ENCODE measurements at regions not wholly inside any gene's neighbourhood (a gene's known extent, or its start where the extent isn't known, plus 50 kb on each side); places are given as distances from the start of the nearest gene placed in this dataset.
"Not testable (repeated sequence)": the region's sequence is repeated elsewhere in the genome, so short reads cannot be mapped to it uniquely, and the experiment has no call there.

DNA sequence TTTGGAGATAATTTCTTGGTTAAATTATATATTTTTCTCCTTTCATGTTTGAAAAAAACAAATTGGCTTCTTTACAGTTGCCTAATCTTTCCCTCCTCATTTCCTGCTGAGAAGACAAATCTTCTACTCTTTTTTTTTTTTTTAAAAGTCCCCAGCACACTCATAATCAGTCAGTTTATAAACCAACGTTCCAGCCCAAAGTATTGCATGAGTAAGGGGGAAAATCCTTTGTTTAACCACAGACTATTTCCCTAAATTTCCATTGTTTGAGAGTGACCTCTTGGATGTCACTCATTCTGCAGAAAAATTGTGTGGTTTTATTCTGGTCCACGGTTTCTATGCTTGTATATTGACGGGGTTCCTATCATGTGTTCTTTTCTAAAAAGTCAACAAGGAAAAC lies 55.1 kb upstream of the TLR4 start:
- intact Hi-C loops (cut with DNase I) = no loop called here

DNA sequence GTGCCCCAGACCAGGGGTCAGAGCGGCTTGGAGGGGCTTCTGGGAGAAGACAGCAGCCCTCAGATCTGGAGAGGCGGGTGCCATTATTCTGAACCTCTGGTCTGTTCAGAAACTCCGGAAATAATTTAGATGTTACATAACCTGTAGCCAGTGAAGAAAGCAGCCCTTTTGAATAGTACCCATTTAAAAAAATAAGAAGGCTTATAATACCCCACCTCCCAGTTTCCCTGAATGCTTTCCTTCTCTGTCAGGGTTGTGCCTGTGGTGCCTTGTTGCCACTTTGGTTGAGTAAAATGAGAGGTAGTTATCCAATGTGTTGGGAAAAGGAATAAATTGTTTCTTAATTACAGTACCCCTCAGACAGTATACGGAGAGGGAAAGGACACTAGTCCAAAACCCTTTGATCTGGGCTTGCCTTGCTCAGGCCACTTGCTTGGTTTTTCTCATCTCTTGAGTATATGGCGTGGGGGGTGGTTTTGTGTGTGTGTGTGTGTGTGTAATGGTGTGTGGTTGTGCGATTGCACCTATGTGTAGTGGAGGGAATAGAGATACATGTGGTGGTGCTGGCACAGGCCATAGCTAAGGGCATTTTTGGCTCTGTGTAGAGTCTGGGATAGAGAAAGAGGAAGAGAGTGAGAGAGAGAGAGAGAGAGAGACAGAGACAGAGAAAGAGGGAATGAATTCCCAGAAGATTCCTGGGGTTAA lies 59.1 kb upstream of the TLR4 start:
- intact Hi-C loops (cut with DNase I) = no loop called here
- no peak for DNase-seq (ENCODE audit: low spot score)

More for the DNA sequence above, 55.1 kb upstream of the TLR4 start:
- no peak for DNase-seq (ENCODE audit: low spot score)

DNA sequence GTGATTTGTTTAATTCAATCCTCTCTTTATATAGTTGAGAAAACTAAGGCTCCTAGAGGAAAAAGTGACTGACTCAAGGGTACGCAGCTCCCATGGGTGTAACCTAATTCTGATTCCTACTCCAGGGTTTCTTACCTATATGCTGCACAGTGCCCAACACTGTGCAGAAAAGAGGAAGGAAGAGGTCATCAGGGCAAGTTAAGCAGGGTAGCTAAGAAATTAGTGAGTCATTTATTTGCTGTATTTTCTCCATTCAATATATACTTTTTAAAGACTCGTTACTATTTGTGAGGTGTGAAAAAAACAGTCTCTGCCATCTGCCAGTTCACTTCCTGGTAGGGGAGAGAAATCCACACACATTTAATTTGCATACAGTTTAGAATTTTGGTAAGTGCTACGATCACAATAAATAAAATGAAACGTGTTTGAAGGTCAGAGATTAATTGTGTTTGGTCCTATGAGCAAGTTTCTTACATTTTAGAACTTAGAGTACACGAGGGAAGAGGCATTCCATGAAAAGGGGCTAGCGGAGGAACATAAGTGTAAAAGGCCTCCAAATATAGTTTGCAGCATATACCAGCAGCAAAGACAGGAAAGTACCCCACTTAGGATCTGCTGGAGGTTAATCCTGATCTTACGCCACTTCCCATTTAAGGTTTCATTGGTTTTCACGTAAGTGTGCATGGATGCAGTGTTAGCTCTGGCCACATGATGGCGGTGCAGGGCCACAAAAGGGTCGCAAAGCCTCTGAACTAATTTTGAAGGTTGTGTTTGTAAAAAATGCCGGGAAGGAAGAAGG lies 59.9 kb upstream of the TLR4 start:
- DNase-seq (ENCODE audit: low spot score) = peak; percentile 81
- intact Hi-C loops (cut with DNase I) = no loop called here

DNA sequence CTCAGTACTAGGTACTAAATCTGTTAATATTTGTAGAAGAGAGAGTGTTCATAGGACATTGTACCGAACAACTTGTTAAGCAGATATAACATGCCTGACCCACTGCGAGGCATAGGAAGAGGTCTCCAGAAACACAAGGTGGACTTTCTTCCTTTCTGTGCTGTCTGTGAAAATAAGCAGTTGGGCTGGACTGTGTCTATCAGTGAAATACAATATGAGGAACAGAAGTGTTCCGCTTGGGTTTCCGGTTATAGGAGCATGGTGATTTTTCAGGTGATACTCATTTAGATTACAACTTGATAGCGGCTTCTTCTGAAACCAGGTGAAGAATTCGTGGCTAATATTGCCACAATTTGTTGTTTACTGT lies 60.9 kb upstream of the TLR4 start:
- intact Hi-C loops (cut with DNase I) = no loop called here
- DNase-seq (ENCODE audit: low spot score) = no peak

DNA sequence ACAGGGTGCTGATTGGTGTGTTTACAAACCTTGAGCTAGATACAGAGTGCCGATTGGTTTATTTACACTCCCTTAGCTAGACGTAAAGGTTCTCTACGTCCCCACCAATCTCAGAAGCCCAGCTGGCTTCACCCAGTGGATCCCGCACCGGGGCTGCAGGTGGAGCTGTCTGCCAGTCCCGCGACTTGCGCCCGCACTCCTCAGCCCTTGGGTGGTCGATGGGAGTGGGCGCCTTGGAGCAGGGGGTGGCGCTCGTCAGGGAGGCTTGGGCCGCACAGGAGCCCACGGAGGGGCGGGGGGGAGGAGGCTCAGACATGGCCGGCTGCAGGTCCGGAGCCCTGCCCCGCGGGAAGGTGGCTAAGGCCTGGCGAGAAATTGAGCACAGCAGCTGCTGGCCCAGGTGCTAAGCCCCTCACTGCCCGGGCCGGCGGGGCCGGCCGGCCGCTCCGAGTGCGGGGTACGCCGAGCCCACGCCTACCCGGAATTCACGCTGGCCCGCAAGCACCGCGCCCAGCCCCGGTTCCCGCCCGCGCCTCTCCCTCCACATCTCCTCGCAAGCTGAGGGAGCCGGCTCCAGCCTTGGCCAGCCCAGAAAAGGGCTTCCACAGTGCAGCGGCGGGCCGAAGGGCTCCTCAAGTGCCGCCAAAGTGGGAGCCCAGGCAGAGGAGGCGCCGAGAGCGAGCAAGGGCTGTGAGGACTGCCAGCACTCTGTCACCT lies 61.5 kb upstream of the TLR4 start:
- DNase-seq (ENCODE audit: low spot score); intact Hi-C loops (cut with DNase I): not testable (repeated sequence)

DNA sequence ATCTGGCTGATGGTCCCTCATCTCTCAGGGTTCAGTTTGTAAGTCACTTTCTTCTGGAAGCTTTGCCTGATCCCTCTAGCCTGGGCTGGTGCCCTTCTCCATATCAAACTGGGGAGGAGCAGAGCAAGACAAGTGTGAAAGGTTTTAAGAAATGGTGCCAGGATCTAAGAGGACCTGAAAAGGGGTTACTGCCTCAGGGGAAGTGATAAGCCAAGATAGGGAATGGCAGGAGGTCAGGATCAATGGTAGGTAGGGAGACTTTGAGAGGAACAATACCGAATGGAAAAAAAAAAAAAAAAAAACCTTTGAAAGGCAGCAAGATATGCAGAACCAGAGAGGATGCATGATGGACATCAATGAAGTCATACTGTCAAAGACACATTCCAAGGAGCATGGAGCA lies 67.5 kb upstream of the TLR4 start:
- intact Hi-C loops (cut with DNase I) = no loop called here
- DNase-seq (ENCODE audit: low spot score) = no peak

DNA sequence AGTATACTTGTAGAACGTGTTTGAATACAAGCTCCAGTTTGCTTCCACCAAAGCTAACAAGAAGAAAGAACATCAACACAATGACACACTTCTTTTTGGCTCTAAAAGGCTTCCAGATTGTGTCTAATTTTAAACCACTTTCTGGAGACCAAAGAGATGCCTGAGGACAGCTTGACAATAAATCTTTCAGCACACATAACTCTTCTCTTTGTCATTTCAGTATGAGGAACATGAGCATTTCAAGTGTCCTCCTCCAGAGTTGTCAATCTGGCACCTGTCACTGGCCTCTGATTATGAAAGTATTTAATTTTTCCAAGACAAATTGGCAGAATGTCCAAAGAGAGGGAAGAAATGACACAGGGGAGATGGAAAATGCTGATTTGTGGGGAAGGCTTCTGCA lies 79.0 kb upstream of the TLR4 start:
- DNase-seq (ENCODE audit: low spot score) = no peak
- intact Hi-C loops (cut with DNase I) = no loop called here

DNA sequence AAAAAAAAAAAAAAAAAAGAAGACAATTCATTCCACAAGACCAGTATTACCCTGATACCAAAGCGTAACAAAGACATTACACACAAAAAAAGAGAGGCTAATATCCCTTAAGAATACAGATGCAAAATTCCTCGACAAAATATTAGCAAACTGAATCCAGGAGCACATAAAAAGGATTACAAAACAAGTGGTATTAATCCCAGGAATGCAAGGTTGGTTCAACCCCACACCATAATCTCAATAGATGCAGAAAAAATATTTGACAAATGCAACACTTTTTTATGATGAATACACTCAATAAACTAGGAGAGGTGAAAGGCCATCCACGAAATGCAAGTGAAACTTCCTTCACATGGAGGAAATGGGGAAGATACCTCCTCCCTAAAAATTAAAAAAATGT lies 80.1 kb upstream of the TLR4 start:
- intact Hi-C loops (cut with DNase I) = no loop called here
- DNase-seq (ENCODE audit: low spot score) = no peak

DNA sequence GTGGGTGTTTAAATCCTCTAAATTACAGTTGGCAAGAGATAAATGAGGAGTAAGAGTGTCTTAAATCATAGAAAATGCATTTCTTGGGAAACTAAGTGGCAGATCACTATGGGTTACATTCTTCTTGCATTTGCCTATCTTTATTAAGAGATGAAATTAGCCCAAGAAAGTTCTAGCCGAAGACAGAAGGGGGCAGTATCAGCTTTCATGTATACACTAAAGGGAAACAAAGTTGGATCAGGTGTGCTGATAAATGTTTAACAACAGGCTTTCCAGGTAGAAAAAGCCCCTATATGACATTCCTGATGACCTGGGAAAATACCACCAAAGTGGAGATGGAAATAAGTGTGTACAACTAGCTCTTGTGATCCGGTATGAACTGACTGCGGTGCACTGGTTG lies 81.9 kb upstream of the TLR4 start:
- intact Hi-C loops (cut with DNase I) = no loop called here
- DNase-seq (ENCODE audit: low spot score) = no peak

DNA sequence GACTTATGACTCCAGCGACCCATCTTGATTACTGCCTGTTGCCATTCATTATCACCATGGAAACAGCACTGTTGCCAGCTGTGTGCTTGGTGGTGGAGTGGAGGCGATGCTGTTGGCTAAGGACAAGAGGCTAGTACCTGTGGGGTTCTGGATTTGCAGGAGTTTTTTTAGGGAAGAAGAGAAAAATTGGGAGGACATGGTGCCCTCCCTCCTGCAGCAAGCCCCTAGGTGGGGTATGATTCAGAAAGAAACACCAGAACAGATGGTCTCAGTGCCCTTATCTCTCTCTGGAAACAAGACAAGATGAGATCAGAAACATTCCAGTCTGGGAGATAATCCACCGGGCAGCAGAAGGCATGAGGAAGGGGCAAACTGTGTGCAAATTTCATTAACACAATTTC lies 87.8 kb upstream of the TLR4 start:
- intact Hi-C loops (cut with DNase I) = no loop called here
- DNase-seq (ENCODE audit: low spot score) = no peak

DNA sequence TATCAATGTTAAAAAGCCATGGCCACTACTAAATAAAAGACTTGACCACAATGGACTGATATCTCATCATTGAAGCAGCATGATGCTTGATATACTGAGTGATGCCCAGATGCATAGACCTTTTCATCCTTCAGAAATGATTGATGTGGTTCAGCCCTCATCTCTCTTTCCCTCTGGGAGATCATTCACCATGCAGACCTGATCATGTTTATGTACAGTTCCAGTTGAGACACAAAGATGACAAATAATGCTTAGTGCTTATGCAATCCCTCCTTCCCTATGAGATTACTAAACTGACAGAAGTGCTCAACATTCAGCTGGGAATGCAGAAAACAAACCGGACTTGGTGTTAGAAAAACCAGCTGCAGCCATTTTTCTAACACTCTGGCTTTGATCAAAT lies 91.9 kb upstream of the TLR4 start:
- no peak for DNase-seq (ENCODE audit: low spot score)
- intact Hi-C loops (cut with DNase I) = no loop called here

DNA sequence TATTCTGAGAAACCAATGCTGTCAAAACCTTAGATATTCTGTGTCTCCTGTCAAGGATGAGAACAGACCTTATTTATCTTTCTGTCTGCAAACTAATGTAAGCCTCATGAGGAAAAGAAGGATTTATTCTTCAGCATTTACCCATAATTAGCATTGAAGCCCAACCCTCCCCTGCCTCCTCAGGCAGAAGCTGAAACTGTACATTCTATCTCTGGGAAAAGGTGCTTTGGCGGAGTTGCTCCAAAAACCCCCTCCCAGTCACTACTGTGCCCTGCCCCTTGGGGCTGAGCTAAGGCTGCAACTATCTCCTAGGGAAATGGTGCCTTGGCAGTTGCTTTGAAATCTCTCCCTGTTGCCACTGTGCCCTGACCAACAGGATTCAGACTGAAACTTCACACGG lies 106.2 kb upstream of the TLR4 start:
- intact Hi-C loops (cut with DNase I) = no loop called here

DNA sequence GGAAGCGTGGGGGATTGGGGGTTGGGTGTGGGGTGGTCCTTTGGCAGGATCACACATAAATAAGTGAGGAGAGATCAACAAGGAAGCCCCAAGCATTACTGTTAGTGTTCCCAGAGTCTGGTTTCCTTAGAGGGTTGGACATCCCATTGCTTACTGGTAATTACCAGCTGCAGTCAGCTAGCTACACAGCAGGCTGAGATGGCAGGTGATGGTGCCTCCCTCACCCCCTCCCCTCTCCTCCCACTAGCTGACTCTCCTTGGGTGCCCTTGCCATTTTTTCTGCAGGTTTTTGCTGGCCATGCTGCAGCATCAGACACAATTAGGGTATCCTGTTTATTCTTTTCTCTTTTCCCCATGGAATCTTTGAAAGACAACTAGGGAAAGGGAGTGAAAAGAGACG lies 107.5 kb upstream of the TLR4 start:
- intact Hi-C loops (cut with DNase I) = no loop called here
- DNase-seq (ENCODE audit: low spot score) = no peak

More for the DNA sequence above, 106.2 kb upstream of the TLR4 start:
- no peak for DNase-seq (ENCODE audit: low spot score)

DNA sequence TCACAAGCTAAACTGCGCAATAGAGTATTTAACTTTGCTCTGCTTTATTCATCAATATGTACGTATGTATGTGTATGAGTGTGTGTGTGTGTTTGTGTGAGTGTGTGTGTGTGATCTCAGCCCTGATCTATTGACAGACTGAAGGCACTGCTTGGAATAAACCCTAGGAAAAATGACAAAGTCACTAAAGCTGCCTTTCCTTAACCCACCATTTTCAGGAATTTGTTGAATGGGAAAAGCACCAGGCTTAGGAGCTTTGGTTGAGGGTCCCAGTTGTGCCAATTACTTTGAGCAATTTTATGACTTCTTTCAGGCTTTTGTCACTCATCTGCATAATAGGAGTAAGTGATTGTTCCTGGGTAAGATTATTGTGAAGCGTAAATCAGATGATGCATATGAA lies 108.6 kb upstream of the TLR4 start:
- intact Hi-C loops (cut with DNase I) = no loop called here
- no peak for DNase-seq (ENCODE audit: low spot score)

DNA sequence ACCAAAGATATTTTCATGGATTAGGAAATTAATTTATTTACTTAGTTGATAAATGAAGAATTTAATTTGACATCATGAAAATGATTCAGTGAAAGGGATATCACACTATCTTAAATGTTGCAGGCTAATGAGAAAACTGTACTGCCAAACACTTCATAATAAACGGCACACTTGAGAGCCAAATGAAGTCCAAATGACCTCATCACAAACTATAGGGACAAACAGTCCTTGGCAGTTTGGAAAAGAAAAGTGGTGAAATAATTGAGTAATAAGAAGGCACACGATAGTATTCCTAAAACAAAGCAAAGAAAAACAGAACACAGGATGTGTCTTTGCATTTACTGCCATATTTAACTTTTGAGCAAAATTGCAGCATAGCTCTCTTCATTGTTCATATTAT lies 116.9 kb upstream of the TLR4 start:
- no peak for DNase-seq (ENCODE audit: low spot score)
- intact Hi-C loops (cut with DNase I) = no loop called here

DNA sequence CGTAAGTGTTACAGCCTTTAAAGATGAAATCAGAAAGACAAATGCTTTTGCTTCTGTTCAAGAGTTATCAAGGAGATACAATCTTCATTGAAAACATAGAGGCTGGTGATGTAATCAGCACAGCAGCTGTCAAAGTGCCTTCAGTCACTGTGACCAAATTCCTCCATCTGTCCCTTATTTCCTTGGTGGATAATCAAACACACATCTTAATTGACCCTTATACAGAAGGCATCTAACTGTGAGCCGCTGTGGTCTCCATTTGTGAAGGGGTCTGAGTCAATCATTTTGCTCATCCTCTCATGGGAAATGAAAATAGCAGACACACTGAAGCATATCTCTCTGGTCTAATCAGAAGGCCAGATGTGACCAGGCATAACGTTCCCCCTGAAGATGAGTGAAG lies 130.1 kb upstream of the TLR4 start:
- DNase-seq (ENCODE audit: low spot score) = no peak
- intact Hi-C loops (cut with DNase I) = no loop called here

DNA sequence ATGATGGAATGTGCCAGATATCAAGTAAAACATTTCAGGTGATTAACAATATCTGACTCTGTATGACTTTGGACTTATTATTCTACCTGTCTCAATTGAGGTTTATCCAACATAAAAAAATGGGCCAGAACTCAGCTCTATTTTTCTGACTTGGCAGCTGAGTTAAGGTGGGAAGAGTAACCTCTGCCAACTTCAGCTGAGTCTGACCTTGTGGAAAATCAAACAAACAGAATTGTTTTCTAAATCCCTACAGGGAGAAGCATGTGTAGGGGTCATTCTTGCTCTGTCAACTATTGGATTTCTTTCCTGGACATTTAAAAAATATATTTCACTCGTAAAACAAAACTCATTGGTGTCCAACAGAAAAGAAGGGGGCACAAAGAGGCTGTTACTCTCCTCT lies 139.4 kb upstream of the TLR4 start:
- intact Hi-C loops (cut with DNase I) = no loop called here
- no peak for DNase-seq (ENCODE audit: low spot score)

DNA sequence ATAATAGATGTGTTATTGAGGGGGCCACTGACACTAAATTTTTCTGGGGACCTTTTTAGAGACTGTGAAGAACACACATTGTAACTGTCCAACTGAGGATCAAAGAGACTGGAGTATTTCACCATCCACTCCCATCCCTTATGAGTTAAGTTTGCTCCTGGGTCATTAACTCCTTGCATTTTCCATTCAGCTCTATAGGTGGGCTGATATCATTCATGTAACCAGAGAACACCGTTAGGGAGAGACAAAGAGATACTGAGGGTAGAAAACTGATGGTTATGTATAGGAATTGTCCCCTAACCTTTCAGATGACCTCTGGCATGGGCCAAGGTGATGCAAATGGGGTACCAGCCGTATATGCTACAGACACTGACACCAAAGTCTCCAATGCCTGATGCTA lies 142.4 kb upstream of the TLR4 start:
- intact Hi-C loops (cut with DNase I) = no loop called here

DNA sequence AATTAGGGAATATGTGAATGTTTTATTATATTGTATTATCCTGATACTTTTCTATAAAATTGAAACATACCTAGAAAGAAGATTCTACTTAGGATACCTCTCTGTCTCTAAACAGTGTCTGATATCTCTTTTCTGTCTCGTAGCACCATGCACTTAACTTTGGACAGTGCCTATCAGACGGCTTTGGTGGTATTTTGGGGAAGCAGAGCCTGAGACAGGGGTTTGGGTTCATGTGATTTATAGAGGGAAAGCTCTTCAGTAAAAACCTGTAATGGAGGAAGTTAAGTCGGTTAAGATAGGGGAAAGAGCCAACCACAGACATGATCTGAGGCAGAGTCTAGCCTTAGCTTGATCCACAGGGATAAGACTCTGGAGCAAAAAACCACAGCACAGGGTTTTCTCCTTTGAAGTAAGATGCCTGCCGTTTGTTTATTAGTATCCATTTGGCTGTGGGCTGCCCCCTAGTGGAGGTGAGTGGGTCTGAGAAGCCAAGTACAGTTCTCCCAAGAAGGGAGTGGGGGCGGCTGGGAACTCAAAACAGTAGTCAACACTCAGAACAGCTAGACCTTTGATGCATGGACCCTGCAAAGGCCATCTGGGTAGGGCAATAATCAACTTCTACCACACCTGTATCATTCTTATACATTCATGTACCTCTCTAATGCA lies 141.2 kb upstream of the ASTN2 start:
- no peak for DNase-seq (ENCODE audit: low spot score)

More for the DNA sequence above, 142.4 kb upstream of the TLR4 start:
- DNase-seq (ENCODE audit: low spot score) = no peak

DNA sequence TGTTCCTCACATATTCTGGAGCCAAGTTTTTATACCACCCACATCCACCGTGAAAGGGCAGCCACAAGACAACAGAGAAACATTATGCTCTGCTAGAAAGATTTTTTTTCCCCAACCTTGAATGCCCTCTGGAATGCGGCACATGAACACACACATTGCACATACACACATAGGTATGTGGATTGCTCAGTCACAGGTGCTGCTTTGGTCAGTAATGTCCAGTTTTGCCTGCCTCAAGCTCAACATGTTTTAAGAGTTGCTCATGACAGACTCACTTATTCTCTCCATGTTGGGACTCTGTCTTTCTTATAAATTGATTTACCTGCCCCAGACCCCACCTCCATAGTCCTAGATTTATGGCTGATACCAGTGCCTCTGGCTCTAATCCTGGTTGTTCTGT lies 138.0 kb upstream of the ASTN2 start:
- intact Hi-C loops (cut with DNase I) = no loop called here
- no peak for DNase-seq (ENCODE audit: low spot score)

More for the DNA sequence above, 141.2 kb upstream of the ASTN2 start:
- intact Hi-C loops (cut with DNase I) = no loop called here

Data from cardiac septum (tissue), 1 donor.